ENCODE measurements at regions not wholly inside any gene's neighbourhood (a gene's known extent, or its start where the extent isn't known, plus 50 kb on each side); places are given as distances from the start of the nearest gene placed in this dataset.

DNA sequence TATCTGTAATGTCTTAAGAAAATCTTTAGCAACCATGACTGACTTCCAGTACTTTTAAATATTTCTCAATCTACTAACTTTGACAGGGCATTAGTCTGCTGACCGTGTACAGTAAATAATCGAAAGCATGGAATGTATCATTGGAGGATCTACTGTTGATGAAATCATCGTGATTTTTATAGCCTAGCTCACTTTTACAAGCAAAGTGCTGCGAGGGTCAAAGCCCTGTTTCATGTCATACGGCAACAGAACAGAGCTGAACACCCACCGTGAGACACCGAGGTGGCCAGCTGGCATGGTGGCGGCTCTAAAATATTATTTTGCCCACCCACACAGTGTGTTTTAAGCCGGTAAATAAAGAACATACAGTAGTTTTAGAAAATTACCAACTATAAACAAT is 679.3 kb downstream of the FAT4 start:
- TF ChIP-seq, protein P1, sequence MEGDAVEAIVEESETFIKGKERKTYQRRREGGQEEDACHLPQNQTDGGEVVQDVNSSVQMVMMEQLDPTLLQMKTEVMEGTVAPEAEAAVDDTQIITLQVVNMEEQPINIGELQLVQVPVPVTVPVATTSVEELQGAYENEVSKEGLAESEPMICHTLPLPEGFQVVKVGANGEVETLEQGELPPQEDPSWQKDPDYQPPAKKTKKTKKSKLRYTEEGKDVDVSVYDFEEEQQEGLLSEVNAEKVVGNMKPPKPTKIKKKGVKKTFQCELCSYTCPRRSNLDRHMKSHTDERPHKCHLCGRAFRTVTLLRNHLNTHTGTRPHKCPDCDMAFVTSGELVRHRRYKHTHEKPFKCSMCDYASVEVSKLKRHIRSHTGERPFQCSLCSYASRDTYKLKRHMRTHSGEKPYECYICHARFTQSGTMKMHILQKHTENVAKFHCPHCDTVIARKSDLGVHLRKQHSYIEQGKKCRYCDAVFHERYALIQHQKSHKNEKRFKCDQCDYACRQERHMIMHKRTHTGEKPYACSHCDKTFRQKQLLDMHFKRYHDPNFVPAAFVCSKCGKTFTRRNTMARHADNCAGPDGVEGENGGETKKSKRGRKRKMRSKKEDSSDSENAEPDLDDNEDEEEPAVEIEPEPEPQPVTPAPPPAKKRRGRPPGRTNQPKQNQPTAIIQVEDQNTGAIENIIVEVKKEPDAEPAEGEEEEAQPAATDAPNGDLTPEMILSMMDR (IDR thresholded peaks at IDR 0.05), result no peak
- TF ChIP-seq POLR2AphosphoS5 (IDR thresholded peaks at IDR 0.05) (no peak), POLR2A (IDR thresholded peaks at IDR 0.05) (no peak), EP300 (IDR thresholded peaks at IDR 0.05) (no peak)

Data from suprapubic skin (tissue), 4 donors.